H1 (cell line): ENCODE measurements at regions not wholly inside any gene's neighbourhood (a gene's known extent, or its start where the extent isn't known, plus 50 kb on each side); places are given as distances from the start of the nearest gene placed in this dataset.

Experiments
- CTCF ChIA-PET: fragments of 300-600 bp; sonication (Branson Sonifier 250); formaldehyde crosslinking; loops from one replicate; lab custom pipeline; 2021; ENCODE audit not compliant: partially characterized antibody; lab: Charles Lee
- POLR2A ChIA-PET: fragments of 300-600 bp; sonication (Branson Sonifier 250); formaldehyde crosslinking; loops from one replicate; lab custom pipeline; 2021; ENCODE audit warnings: inconsistent platforms; ENCODE audit not compliant: partially characterized antibody; lab: Charles Lee
- DNase-seq, 2 experiments: peaks; one replicate each; pipeline versions ENCODE4 v3.0.0 to v3.0.0-alpha.2; 2010 to 2022; ENCODE audit warnings: low spot score in 2 of 2, low read depth in 1 of 2, mixed read lengths in 1 of 2
- FAIRE-seq: peaks from 2 replicates; lab custom pipeline; 2011; peaks lifted over from hg19 to GRCh38; lab: Jason Lieb, UNC
- H2AFZ ChIP-seq: 2 replicates; pipeline ENCODE4 v1.8.1; 2012; ENCODE audit warnings: low read length, inconsistent platforms
- H2AK5ac ChIP-seq: 2 replicates; pipeline ENCODE4 v1.6.1; 2013; ENCODE audit warnings: low read depth, low read length
- H2BK120ac ChIP-seq: replicated peaks from 2 replicates; pipeline ENCODE3; 2013; ENCODE audit warnings: low read depth, low read length, inconsistent platforms
- H2BK12ac ChIP-seq: 2 replicates; pipeline ENCODE4 v1.6.1; 2013; ENCODE audit warnings: low read depth, low read length
- H2BK15ac ChIP-seq: 2 replicates; pipeline ENCODE4 v1.6.1; 2013; ENCODE audit warnings: low read length
- H2BK20ac ChIP-seq: 2 replicates; pipeline ENCODE4 v1.6.1; 2013; ENCODE audit warnings: low read length
- H2BK5ac ChIP-seq: 2 replicates; pipeline ENCODE4 v1.6.1; 2013; ENCODE audit warnings: low read depth, low read length
- H3K14ac ChIP-seq: 2 replicates; pipeline ENCODE4 v1.6.1; 2013; ENCODE audit warnings: inconsistent platforms; ENCODE audit not compliant: insufficient read length
- H3K18ac ChIP-seq: 2 replicates; pipeline ENCODE4 v1.6.1; 2013; ENCODE audit warnings: low read length; ENCODE audit errors: extremely low read depth
- H3K23ac ChIP-seq: 2 replicates; pipeline ENCODE4 v1.6.1; 2013; ENCODE audit warnings: inconsistent platforms; ENCODE audit not compliant: insufficient read length
- H3K23me2 ChIP-seq: 2 replicates; pipeline ENCODE4 v1.6.1; 2013; ENCODE audit warnings: low read depth, low read length
- H3K27ac ChIP-seq: 2 replicates; pipeline ENCODE4 v1.6.1; 2011; ENCODE audit warnings: low read depth, low read length, inconsistent platforms
- H3K27me3 ChIP-seq, 4 experiments: replicated peaks in 1 of 4; 1 replicate in 1 of 4; 2 replicates in 3 of 4; pipeline versions ENCODE4 v1.6.1 to v1.8.1; 2011 to 2013; ENCODE audit warnings: low read length in 3 of 4, mild to moderate bottlenecking in 3 of 4, inconsistent platforms in 2 of 4, mixed read lengths in 2 of 4, moderate library complexity in 1 of 4; ENCODE audit not compliant: control insufficient read depth in 3 of 4, insufficient read depth in 3 of 4; ENCODE audit errors: extremely low read depth in 1 of 4
- H3K36me3 ChIP-seq, 4 experiments: 2 replicates each; pipeline versions ENCODE4 v1.6.1 to v1.8.1; 2011 to 2013; ENCODE audit warnings: mild to moderate bottlenecking in 4 of 4, low read length in 3 of 4, moderate library complexity in 2 of 4, control low read depth in 1 of 4, inconsistent platforms in 1 of 4; ENCODE audit not compliant: insufficient read depth in 4 of 4, control insufficient read depth in 2 of 4
- H3K4ac ChIP-seq: replicated peaks from 2 replicates; pipeline ENCODE3; 2013; ENCODE audit warnings: low read length, low read depth, mixed read lengths, inconsistent platforms; ENCODE audit not compliant: insufficient read length
- H3K4me1 ChIP-seq, 4 experiments: replicated peaks in 1 of 4; 1 replicate in 1 of 4; 2 replicates in 3 of 4; pipeline versions ENCODE4 v1.6.1 to v1.8.1; 2011 to 2013; ENCODE audit warnings: low read length in 3 of 4, inconsistent platforms in 2 of 4, mixed read lengths in 1 of 4; ENCODE audit not compliant: insufficient read depth in 4 of 4, control insufficient read depth in 3 of 4
- H3K4me2 ChIP-seq, 2 experiments: 2 replicates each; pipeline versions ENCODE4 v1.6.1 to v1.8.1; 2011 to 2013; ENCODE audit warnings: low read depth in 2 of 2, low read length in 2 of 2, control low read depth in 1 of 2, inconsistent platforms in 1 of 2, mild to moderate bottlenecking in 1 of 2; ENCODE audit not compliant: insufficient read depth in 1 of 2
- H3K4me3 ChIP-seq, 4 experiments: fragments of 200-600, 300-600 bp in 1 of 4; sonication (generic), shearing (Covaris generic), sonication (Bioruptor Twin) in 1 of 4; 2 replicates each; pipeline versions ENCODE4 v1.5.1 to v1.8.1; 2011 to 2016; ENCODE audit warnings: low read length in 4 of 4, low read depth in 3 of 4, control low read depth in 2 of 4, inconsistent platforms in 2 of 4, mild to moderate bottlenecking in 2 of 4, mixed read lengths in 1 of 4, moderate library complexity in 1 of 4; ENCODE audit not compliant: insufficient read depth in 2 of 4; ENCODE audit errors: extremely low read depth in 1 of 4
- H3K56ac ChIP-seq: replicated peaks from 2 replicates; pipeline ENCODE3; 2013; ENCODE audit warnings: low read depth, mild to moderate bottlenecking, mixed read lengths, low read length, inconsistent platforms; ENCODE audit not compliant: insufficient read length
- H3K79me1 ChIP-seq: 2 replicates; pipeline ENCODE4 v1.6.1; 2013; ENCODE audit warnings: low read depth, low read length, control low read depth
- H3K79me2 ChIP-seq, 2 experiments: 2 replicates each; pipeline versions ENCODE4 v1.6.1 to v1.8.1; 2012 to 2013; ENCODE audit warnings: low read length in 2 of 2, mild to moderate bottlenecking in 2 of 2, inconsistent platforms in 1 of 2; ENCODE audit not compliant: insufficient read depth in 2 of 2, control insufficient read depth in 1 of 2
- H3K9ac ChIP-seq, 4 experiments: replicated peaks in 1 of 4; 1 replicate in 1 of 4; 2 replicates in 3 of 4; pipeline versions ENCODE4 v1.6.1 to v1.8.1; 2011 to 2013; ENCODE audit warnings: low read depth in 3 of 4, low read length in 3 of 4, control low read depth in 2 of 4, mild to moderate bottlenecking in 2 of 4, moderate library complexity in 2 of 4, inconsistent platforms in 1 of 4; ENCODE audit errors: extremely low read depth in 1 of 4
- H3K9me3 ChIP-seq, 2 experiments: 2 replicates each; pipeline versions ENCODE4 v1.6.1 to v1.8.1; 2012 to 2013; ENCODE audit warnings: mild to moderate bottlenecking in 2 of 2, moderate library complexity in 2 of 2, control low read depth in 1 of 2, inconsistent platforms in 1 of 2, low read depth in 1 of 2, low read length in 1 of 2, mixed read lengths in 1 of 2; ENCODE audit not compliant: insufficient read depth in 2 of 2
- H4K20me1 ChIP-seq, 2 experiments: replicated peaks in 1 of 2; 2 replicates each; pipeline versions ENCODE3 to v1.8.1; 2011 to 2013; ENCODE audit warnings: inconsistent platforms in 2 of 2, low read length in 2 of 2, mild to moderate bottlenecking in 1 of 2; ENCODE audit not compliant: insufficient read depth in 2 of 2, control insufficient read depth in 1 of 2
- H4K5ac ChIP-seq: 2 replicates; pipeline ENCODE4 v1.6.1; 2013; ENCODE audit warnings: low read length, low read depth, mixed read lengths, inconsistent platforms; ENCODE audit not compliant: insufficient read length
- H4K8ac ChIP-seq: 2 replicates; pipeline ENCODE4 v1.8.0; 2013; ENCODE audit warnings: mild to moderate bottlenecking, moderate library complexity, low read length, inconsistent platforms; ENCODE audit not compliant: insufficient read depth; ENCODE audit errors: extremely low read depth
- H4K91ac ChIP-seq: replicated peaks from 2 replicates; pipeline ENCODE3; 2013; ENCODE audit warnings: low read length, mixed read lengths, inconsistent platforms; ENCODE audit not compliant: insufficient read length
- BRCA1 ChIP-seq: IDR thresholded peaks from 2 replicates; pipeline ENCODE4 v1.6.1; 2012; ENCODE audit warnings: low read depth, low read length, improper control_type of control experiment
- CBX8 ChIP-seq: fragments of 300-800, 300-1000 bp; sonication (generic); IDR thresholded peaks from 2 replicates; pipeline ENCODE4 v1.7.1; 2016; ENCODE audit warnings: low read depth, low read length, borderline replicate concordance
- CEBPB ChIP-seq: IDR thresholded peaks from 2 replicates; pipeline ENCODE4 v1.6.1; 2012; ENCODE audit warnings: low read depth, low read length
- CHD1 ChIP-seq: IDR thresholded peaks from 2 replicates; pipeline ENCODE4 v1.6.1; 2012; ENCODE audit warnings: low read depth, low read length, improper control_type of control experiment
- CTBP2 ChIP-seq: IDR thresholded peaks from 2 replicates; pipeline ENCODE4 v1.7.0; 2011; ENCODE audit warnings: borderline replicate concordance, mild to moderate bottlenecking, moderate library complexity, mixed read lengths, low read length; ENCODE audit not compliant: insufficient read depth, insufficient read length
- EZH2 ChIP-seq: fragments of 200-600 bp; sonication (generic); IDR thresholded peaks from 2 replicates; pipeline ENCODE4 v1.7.1; 2012; ENCODE audit warnings: low read depth, mild to moderate bottlenecking, moderate library complexity, low read length, inconsistent platforms; ENCODE audit not compliant: severe bottlenecking
- NRF1 ChIP-seq: IDR thresholded peaks from 2 replicates; pipeline ENCODE4 v1.6.1; 2011; ENCODE audit warnings: mild to moderate bottlenecking, low read depth, low read length, improper control_type of control experiment
- POLR2A ChIP-seq, 2 experiments: IDR thresholded peaks; 1 replicate in 1 of 2; 2 replicates in 1 of 2; pipeline ENCODE4 v1.6.1; 2011; ENCODE audit warnings: low read depth in 2 of 2, low read length in 2 of 2, mild to moderate bottlenecking in 2 of 2; ENCODE audit errors: control extremely low read depth in 1 of 2
- RFX5 ChIP-seq: IDR thresholded peaks from 2 replicates; pipeline ENCODE4 v1.6.1; 2011; ENCODE audit warnings: low read depth, low read length, improper control_type of control experiment, borderline replicate concordance
- SIRT6 ChIP-seq: IDR thresholded peaks from one replicate; pipeline ENCODE4 v1.7.1; 2012; ENCODE audit warnings: low read length, inconsistent platforms
- SIX5 ChIP-seq: IDR thresholded peaks from 2 replicates; pipeline ENCODE4 v1.6.1; 2011; ENCODE audit warnings: mild to moderate bottlenecking, low read depth, low read length
- SP1 ChIP-seq: IDR thresholded peaks from 2 replicates; pipeline ENCODE4 v1.6.1; 2011; ENCODE audit warnings: low read depth, low read length
- ZNF274 ChIP-seq: IDR thresholded peaks from 2 replicates; pipeline ENCODE4 v1.7.0; 2012; ENCODE audit warnings: low read length, borderline replicate concordance; ENCODE audit errors: extremely low read depth
- WGBS, 2 experiments: shearing (Covaris generic) in 1 of 2; methylation state at CpG; one replicate each; pipeline versions ENCODE4 v1.1.6 to v1.1.7; 2013 to 2015; ENCODE audit warnings: low lambda C conversion rate in 2 of 2, mixed read lengths in 2 of 2, inconsistent platforms in 1 of 2, low coverage in 1 of 2, missing lambda C conversion rate in 1 of 2; ENCODE audit not compliant: insufficient replicate concordance in 2 of 2, insufficient coverage in 1 of 2, insufficient read length in 1 of 2; ENCODE audit errors: extremely low coverage in 1 of 2, missing lambda C conversion rate in 1 of 2; 5-methylcytosine and 5-hydroxymethylcytosine counted together
- TF ChIP-seq, protein P1 (sequence below): IDR thresholded peaks from 2 replicates; pipeline ENCODE4 v1.6.1; 2012; ENCODE audit warnings: inconsistent platforms

DNA sequence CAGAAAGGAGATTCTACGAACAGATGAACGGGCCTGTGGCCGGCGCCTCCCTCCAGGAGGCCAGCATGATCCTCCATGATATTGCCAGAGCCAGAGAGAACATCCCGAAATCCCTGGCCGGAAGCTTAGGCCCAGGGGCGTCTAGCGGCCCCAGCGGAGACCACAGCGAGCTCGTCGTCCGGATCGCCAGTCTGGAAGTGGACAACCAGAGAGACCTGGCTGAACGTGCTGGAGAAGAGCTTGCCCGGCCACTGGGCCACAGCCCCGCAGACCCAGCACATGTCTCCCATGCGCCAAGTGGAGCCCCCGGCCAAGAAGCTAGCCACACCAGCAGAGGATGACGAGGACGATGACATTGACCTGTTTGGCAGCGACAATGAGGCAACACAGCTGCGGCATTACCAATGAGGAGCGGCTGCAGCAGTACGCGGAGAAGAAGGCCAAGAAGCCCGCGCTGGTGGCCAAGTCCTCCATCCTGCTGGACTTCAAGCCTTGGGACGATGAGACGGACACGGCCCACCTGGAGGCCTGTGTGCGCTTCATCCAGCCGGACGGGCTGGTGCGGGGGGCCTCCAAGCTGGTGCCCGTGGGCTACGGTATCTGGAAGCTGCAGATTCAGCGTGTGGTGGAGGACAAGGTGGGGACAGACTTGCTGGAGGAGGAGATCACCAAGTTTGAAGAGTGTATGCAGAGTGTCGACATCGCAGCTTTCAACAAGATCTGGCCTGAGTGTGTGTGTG is 78.8 kb upstream of the FRY start:
- H2BK12ac ChIP-seq = no peak overlapping the region
- no peak overlapping the region for H3K4ac ChIP-seq
- no peaks in the 10 kb centered on the region for H3K23me2 ChIP-seq
- ChIA-PET POLR2A (no interaction called here), CTCF (no interaction called here)
- no peak overlapping the region for H3K4me3 ChIP-seq
- FAIRE-seq = no peak
- no peaks in the 10 kb centered on the region for H3K27me3 ChIP-seq
- H3K79me1 ChIP-seq = no peaks in the 10 kb centered on the region
- H3K4me1 ChIP-seq = 0 out of 7 replicates have a peak, but pooled peaks cover 0 to under 1% (median 0%) of the 10 kb centered on the region in 4 experiments
- 94% methylated on average over 33 of the region's 40 CpGs; no CpG with 5 or more reads in 1 of the 2 experiments for WGBS, 2 experiments
- H4K8ac ChIP-seq = no peak overlapping the region; the same call in 1 of the 2 replicates
- no peak overlapping the region for H3K18ac ChIP-seq
- H2BK5ac ChIP-seq = no peak overlapping the region
- no peak overlapping the region for H2BK15ac ChIP-seq
- no peak overlapping the region for H3K4me2 ChIP-seq
- H3K9me3 ChIP-seq = peaks cover 2 to 5% of the 10 kb centered on the region in 2 experiments; a peak in 2 of 4 replicates
- no peak overlapping the region for H2BK20ac ChIP-seq
- H3K56ac ChIP-seq = no peak overlapping the region
- no peak for DNase-seq
- H3K79me2 ChIP-seq = no peaks in the 10 kb centered on the region
- no peak overlapping the region for H3K14ac ChIP-seq
- no peak overlapping the region for H4K91ac ChIP-seq
- H3K36me3 ChIP-seq = no peaks in the 10 kb centered on the region
- H3K27ac ChIP-seq = no peak overlapping the region
- no peak overlapping the region for H2AFZ ChIP-seq
- no peaks in the 10 kb centered on the region for H4K20me1 ChIP-seq
- H3K23ac ChIP-seq = no peak overlapping the region
- H3K9ac ChIP-seq = no peak overlapping the region
- H4K5ac ChIP-seq = no peak overlapping the region
- no peak overlapping the region for H2AK5ac ChIP-seq
- no peak overlapping the region for H2BK120ac ChIP-seq
- TF ChIP-seq RFX5 (no peak), SIRT6 (no peak), CEBPB (no peak), CTBP2 (no peak), BRCA1 (no peak), POLR2A (IDR thresholded peaks at IDR 0.05; ENCODE audit: control extremely low read depth in 1 of 2, low read depth in 2 of 2, low read length in 2 of 2) (no peak), SIX5 (no peak), SP1 (no peak), NRF1 (no peak), CBX8 (no peak), ZNF274 (no peak), EZH2 (no peak), CHD1 (no peak)
- TF ChIP-seq, protein P1, sequence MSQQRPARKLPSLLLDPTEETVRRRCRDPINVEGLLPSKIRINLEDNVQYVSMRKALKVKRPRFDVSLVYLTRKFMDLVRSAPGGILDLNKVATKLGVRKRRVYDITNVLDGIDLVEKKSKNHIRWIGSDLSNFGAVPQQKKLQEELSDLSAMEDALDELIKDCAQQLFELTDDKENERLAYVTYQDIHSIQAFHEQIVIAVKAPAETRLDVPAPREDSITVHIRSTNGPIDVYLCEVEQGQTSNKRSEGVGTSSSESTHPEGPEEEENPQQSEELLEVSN = no peak
